ENCODE measurements at regions not wholly inside any gene's neighbourhood (a gene's known extent, or its start where the extent isn't known, plus 50 kb on each side); places are given as distances from the start of the nearest gene placed in this dataset.
"Not testable (repeated sequence)": the region's sequence is repeated elsewhere in the genome, so short reads cannot be mapped to it uniquely, and the experiment has no call there.

- no peak for DNase-seq (ENCODE audit: low read depth in 2 of 2)
These were observed 218.0 kb downstream of the RBM26 start for GRCh38 chr13:79187917-79188690.

GRCh38 chr13:79185580-79185979 lies 220.5 kb downstream of the RBM26 start:
- no peak for DNase-seq (ENCODE audit: low read depth in 2 of 2)

GRCh38 chr13:79183231-79183630 lies 222.8 kb downstream of the RBM26 start:
- DNase-seq (ENCODE audit: low read depth in 2 of 2), result no peak

- DNase-seq (ENCODE audit: low read depth in 2 of 2), result not testable (repeated sequence)
These were observed 232.4 kb downstream of the RBM26 start for GRCh38 chr13:79173691-79174090.

- DNase-seq (ENCODE audit: low read depth in 2 of 2), result not testable (repeated sequence)
These were observed 233.1 kb downstream of the RBM26 start for GRCh38 chr13:79172924-79173323.

GRCh38 chr13:79171141-79172061 lies 234.7 kb downstream of the RBM26 start:
- no peak for DNase-seq (ENCODE audit: low read depth in 2 of 2)

- no peak for DNase-seq (ENCODE audit: low read depth in 2 of 2)
These were observed 245.2 kb downstream of the RBM26 start for GRCh38 chr13:79160818-79161217.

- no peak for DNase-seq (ENCODE audit: low read depth in 2 of 2)
These were observed 250.2 kb downstream of the RBM26 start for GRCh38 chr13:79155883-79156282.

GRCh38 chr13:79149210-79149609 lies 256.8 kb downstream of the RBM26 start:
- no peak for DNase-seq (ENCODE audit: low read depth in 2 of 2)

GRCh38 chr13:79141082-79141481 lies 265.0 kb downstream of the RBM26 start:
- no peak for DNase-seq (ENCODE audit: low read depth in 2 of 2)

- DNase-seq (ENCODE audit: low read depth in 2 of 2), result no peak
These were observed 277.9 kb downstream of the RBM26 start for GRCh38 chr13:79128158-79128557.

- no peak for DNase-seq (ENCODE audit: low read depth in 2 of 2)
These were observed 279.3 kb downstream of the RBM26 start for GRCh38 chr13:79126706-79127105.

- DNase-seq (ENCODE audit: low read depth in 2 of 2), result no peak
These were observed 281.9 kb downstream of the RBM26 start for GRCh38 chr13:79124183-79124582.

GRCh38 chr13:79121286-79121685 lies 284.8 kb downstream of the RBM26 start:
- DNase-seq (ENCODE audit: low read depth in 2 of 2), result no peak

- no peak for DNase-seq (ENCODE audit: low read depth in 2 of 2)
These were observed 286.4 kb downstream of the RBM26 start for GRCh38 chr13:79119578-79120107.

GRCh38 chr13:79112016-79112415 lies 294.0 kb downstream of the RBM26 start:
- no peak for DNase-seq (ENCODE audit: low read depth in 2 of 2)

- no peak for DNase-seq (ENCODE audit: low read depth in 2 of 2)
These were observed 297.0 kb downstream of the RBM26 start for GRCh38 chr13:79108914-79109643.

GRCh38 chr13:79098596-79098995 lies 307.5 kb downstream of the RBM26 start:
- no peak for DNase-seq (ENCODE audit: low read depth in 2 of 2)

- DNase-seq (ENCODE audit: low read depth in 2 of 2), result no peak
These were observed 308.9 kb downstream of the RBM26 start for GRCh38 chr13:79097201-79097600.

- no peak for DNase-seq (ENCODE audit: low read depth in 2 of 2)
These were observed 310.0 kb downstream of the RBM26 start for GRCh38 chr13:79096099-79096498.

- no peak for DNase-seq (ENCODE audit: low read depth in 2 of 2)
These were observed 315.4 kb downstream of the RBM26 start for GRCh38 chr13:79090552-79091124.
